ENCODE measurements at regions not wholly inside any gene's neighbourhood (a gene's known extent, or its start where the extent isn't known, plus 50 kb on each side); places are given as distances from the start of the nearest gene placed in this dataset.

GRCh38 chr4:107128116-107128515, 92.0 kb upstream of the DKK2 start:
- H3K27ac ChIP-seq (replicated peaks) = no peak overlapping the region
- no peaks in the 10 kb centered on the region for H3K36me3 ChIP-seq
- TF ChIP-seq, protein P1, sequence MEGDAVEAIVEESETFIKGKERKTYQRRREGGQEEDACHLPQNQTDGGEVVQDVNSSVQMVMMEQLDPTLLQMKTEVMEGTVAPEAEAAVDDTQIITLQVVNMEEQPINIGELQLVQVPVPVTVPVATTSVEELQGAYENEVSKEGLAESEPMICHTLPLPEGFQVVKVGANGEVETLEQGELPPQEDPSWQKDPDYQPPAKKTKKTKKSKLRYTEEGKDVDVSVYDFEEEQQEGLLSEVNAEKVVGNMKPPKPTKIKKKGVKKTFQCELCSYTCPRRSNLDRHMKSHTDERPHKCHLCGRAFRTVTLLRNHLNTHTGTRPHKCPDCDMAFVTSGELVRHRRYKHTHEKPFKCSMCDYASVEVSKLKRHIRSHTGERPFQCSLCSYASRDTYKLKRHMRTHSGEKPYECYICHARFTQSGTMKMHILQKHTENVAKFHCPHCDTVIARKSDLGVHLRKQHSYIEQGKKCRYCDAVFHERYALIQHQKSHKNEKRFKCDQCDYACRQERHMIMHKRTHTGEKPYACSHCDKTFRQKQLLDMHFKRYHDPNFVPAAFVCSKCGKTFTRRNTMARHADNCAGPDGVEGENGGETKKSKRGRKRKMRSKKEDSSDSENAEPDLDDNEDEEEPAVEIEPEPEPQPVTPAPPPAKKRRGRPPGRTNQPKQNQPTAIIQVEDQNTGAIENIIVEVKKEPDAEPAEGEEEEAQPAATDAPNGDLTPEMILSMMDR (IDR thresholded peaks at IDR 0.05; ENCODE audit: borderline replicate concordance) = no peak
- intact Hi-C loops (cut with micrococcal nuclease) = no loop called here
- no peaks in the 10 kb centered on the region for H3K4me1 ChIP-seq
- no peaks in the 10 kb centered on the region for H3K9me3 ChIP-seq (replicated peaks)
- no peak for DNase-seq
- H3K27me3 ChIP-seq (ENCODE audit: low read depth) = no peaks in the 10 kb centered on the region
- no peak overlapping the region for H3K4me3 ChIP-seq

DNA sequence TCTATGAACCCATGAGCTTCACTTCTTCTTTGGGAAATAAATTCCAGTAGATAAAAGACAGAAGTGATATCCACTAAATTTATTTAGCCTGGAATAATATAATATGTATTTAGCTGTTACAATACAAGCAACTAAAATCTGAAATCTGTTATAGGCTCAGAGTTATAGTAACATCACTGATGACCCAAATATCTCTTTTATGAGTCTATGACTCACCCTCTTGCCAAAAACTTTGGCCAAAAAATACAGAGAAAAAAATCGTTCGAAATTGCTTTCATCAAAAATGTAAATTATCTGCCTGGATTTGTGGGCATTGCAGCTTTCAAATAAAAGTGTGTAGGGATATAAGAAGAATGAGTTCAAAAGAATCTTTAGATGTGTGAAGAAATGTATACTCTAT, 89.4 kb upstream of the DKK2 start:
- DNase-seq = no peak
- no peak overlapping the region for H3K4me3 ChIP-seq
- H3K27ac ChIP-seq (replicated peaks) = no peak overlapping the region
- TF ChIP-seq, protein P1 (IDR thresholded peaks at IDR 0.05; ENCODE audit: borderline replicate concordance) = no peak
- no peaks in the 10 kb centered on the region for H3K4me1 ChIP-seq
- intact Hi-C loops (cut with micrococcal nuclease) = no loop called here
- no peaks in the 10 kb centered on the region for H3K9me3 ChIP-seq (replicated peaks)
- no peaks in the 10 kb centered on the region for H3K36me3 ChIP-seq
- H3K27me3 ChIP-seq (ENCODE audit: low read depth) = no peaks in the 10 kb centered on the region

DNA sequence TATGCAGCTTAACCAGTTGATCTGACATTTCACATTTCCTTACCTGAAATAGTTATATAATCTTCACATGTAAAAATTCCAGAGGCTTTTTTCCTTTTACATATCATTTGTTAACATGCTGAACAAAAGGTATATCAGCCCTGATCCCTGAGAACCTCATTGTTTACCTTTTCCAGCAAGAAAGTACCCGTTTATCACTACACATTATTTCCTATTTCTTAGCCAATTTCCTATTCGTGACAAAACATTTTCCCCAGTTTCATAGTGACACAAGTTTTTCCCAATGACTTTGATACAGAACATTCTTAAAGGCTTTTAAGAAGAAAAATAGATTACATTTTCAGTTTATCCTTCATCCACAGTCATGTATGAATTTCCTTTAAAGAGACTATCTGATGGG, 86.6 kb upstream of the DKK2 start:
- H3K27ac ChIP-seq (replicated peaks) = no peak overlapping the region
- no peaks in the 10 kb centered on the region for H3K9me3 ChIP-seq (replicated peaks)
- H3K4me1 ChIP-seq = no peaks in the 10 kb centered on the region
- H3K4me3 ChIP-seq = no peak overlapping the region
- intact Hi-C loops (cut with micrococcal nuclease) = no loop called here
- H3K27me3 ChIP-seq (ENCODE audit: low read depth) = no peaks in the 10 kb centered on the region
- no peaks in the 10 kb centered on the region for H3K36me3 ChIP-seq
- no peak for DNase-seq
- TF ChIP-seq, protein P1 (IDR thresholded peaks at IDR 0.05; ENCODE audit: borderline replicate concordance) = no peak

DNA sequence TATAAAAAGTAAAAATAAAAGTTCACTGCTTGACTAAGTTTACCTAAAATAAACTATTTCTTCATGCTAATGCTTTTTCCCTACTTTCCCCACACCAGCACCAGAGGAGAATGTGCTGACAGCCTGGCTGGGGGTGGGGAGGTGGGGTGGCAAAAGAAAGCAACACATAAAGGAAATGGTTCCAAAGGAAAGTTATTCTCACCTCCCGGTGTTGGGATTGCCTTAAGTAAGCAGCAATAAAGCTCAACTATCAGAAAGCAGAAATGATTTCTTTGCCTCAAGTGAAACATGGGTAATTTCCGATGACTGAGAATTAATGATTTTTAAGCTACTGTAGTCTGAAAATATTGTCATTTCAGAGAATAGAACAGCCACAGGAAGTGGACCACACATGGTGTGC, 84.5 kb upstream of the DKK2 start:
- H3K27ac ChIP-seq (replicated peaks) = no peak overlapping the region
- H3K36me3 ChIP-seq = no peaks in the 10 kb centered on the region
- no peak for DNase-seq
- no peaks in the 10 kb centered on the region for H3K4me1 ChIP-seq
- no peaks in the 10 kb centered on the region for H3K9me3 ChIP-seq (replicated peaks)
- intact Hi-C loops (cut with micrococcal nuclease) = no loop called here
- H3K4me3 ChIP-seq = no peak overlapping the region
- no peaks in the 10 kb centered on the region for H3K27me3 ChIP-seq (ENCODE audit: low read depth)
- TF ChIP-seq, protein P1 (IDR thresholded peaks at IDR 0.05; ENCODE audit: borderline replicate concordance) = no peak

DNA sequence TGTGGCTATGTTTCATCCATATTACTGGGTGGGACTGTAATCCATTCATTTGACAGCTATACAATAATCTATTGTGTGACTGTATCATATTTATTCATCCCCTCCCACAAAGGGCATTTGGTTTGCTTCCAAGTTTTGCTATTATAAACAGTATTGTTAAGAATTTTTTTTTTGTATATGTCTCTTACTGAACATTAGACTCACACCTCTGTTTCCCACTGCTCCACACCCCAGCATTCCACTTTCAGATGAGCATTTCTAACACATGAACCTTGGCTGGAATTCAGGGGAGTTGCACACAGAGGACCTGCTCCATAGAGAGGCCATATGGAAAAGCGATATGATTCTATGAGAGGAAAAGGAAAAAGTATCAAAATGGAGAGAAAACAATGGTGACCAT, 81.6 kb upstream of the DKK2 start:
- no peak overlapping the region for H3K4me3 ChIP-seq
- no peaks in the 10 kb centered on the region for H3K27me3 ChIP-seq (ENCODE audit: low read depth)
- H3K4me1 ChIP-seq = no peaks in the 10 kb centered on the region
- intact Hi-C loops (cut with micrococcal nuclease) = no loop called here
- H3K9me3 ChIP-seq (replicated peaks) = peaks cover 2% of the 10 kb centered on the region
- no peak for DNase-seq
- no peak overlapping the region for H3K27ac ChIP-seq (replicated peaks)
- TF ChIP-seq, protein P1 (IDR thresholded peaks at IDR 0.05; ENCODE audit: borderline replicate concordance) = no peak
- H3K36me3 ChIP-seq = no peaks in the 10 kb centered on the region

All from left ventricle myocardium inferior (tissue), 1 donor.